ENCODE measurements at regions not wholly inside any gene's neighbourhood (a gene's known extent, or its start where the extent isn't known, plus 50 kb on each side); places are given as distances from the start of the nearest gene placed in this dataset.

- Histone ChIP-seq H3K79me2 (no peaks in the 10 kb centered on the region), H3K9me2 (replicated peaks; ENCODE audit: insufficient read depth) (no peaks in the 10 kb centered on the region), H4K20me1 (ENCODE audit: insufficient read depth, poor library complexity, severe bottlenecking) (no peaks in the 10 kb centered on the region), H3K27me3 (no peaks in the 10 kb centered on the region), H3K4me1 (ENCODE audit: insufficient read depth) (no peaks in the 10 kb centered on the region), H3K4me3 (no peak overlapping the region), H3K4me2 (no peak overlapping the region), H3K27ac (no peak overlapping the region), H2AFZ (no peak overlapping the region), H3K9me3 (ENCODE audit: low read depth) (no peaks in the 10 kb centered on the region), H3K36me3 (replicated peaks; ENCODE audit: insufficient read depth, low read depth) (no peaks in the 10 kb centered on the region)
- 83% methylated on average over 2 of the region's 2 CpGs for WGBS (ENCODE audit: low lambda C conversion rate, missing lambda C conversion rate)
- TF ChIP-seq EZH2 (IDR thresholded peaks at IDR 0.05; ENCODE audit: borderline replicate concordance) (no peak), EZH2phosphoT487 (IDR thresholded peaks at IDR 0.05; ENCODE audit: low read depth, severe bottlenecking, unreplicated experiment) (no peak), CTCF (IDR thresholded peaks at IDR 0.05; ENCODE audit: poor library complexity) (no peak)
- DNase-seq (ENCODE audit: low spot score) = no peak
Observed at GRCh38 chr13:64867856-64868255, 2362.3 kb downstream of the PCDH9 start.

GRCh38 chr13:64866331-64866730, 2363.8 kb downstream of the PCDH9 start:
- TF ChIP-seq EZH2 (IDR thresholded peaks at IDR 0.05; ENCODE audit: borderline replicate concordance) (no peak), EZH2phosphoT487 (IDR thresholded peaks at IDR 0.05; ENCODE audit: low read depth, severe bottlenecking, unreplicated experiment) (no peak), CTCF (IDR thresholded peaks at IDR 0.05; ENCODE audit: poor library complexity) (no peak)
- Histone ChIP-seq H3K36me3 (replicated peaks; ENCODE audit: insufficient read depth, low read depth) (no peaks in the 10 kb centered on the region), H3K9me3 (ENCODE audit: low read depth) (no peaks in the 10 kb centered on the region), H3K9me2 (replicated peaks; ENCODE audit: insufficient read depth) (no peaks in the 10 kb centered on the region), H3K27me3 (no peaks in the 10 kb centered on the region), H3K27ac (no peak overlapping the region), H4K20me1 (ENCODE audit: insufficient read depth, poor library complexity, severe bottlenecking) (no peaks in the 10 kb centered on the region), H3K4me1 (ENCODE audit: insufficient read depth) (no peaks in the 10 kb centered on the region), H3K79me2 (no peaks in the 10 kb centered on the region), H3K4me3 (no peak overlapping the region), H3K4me2 (no peak overlapping the region), H2AFZ (no peak overlapping the region)
- no peak for DNase-seq (ENCODE audit: low spot score)

- peak; percentile 13 for DNase-seq (ENCODE audit: low spot score)
- TF ChIP-seq CTCF (IDR thresholded peaks at IDR 0.05; ENCODE audit: poor library complexity) = no peak
- no peak for TF ChIP-seq EZH2phosphoT487 (IDR thresholded peaks at IDR 0.05; ENCODE audit: low read depth, severe bottlenecking, unreplicated experiment)
- TF ChIP-seq EZH2 (IDR thresholded peaks at IDR 0.05; ENCODE audit: borderline replicate concordance) = no peak
Observed at GRCh38 chr13:64855506-64855905, 2374.6 kb downstream of the PCDH9 start.

GRCh38 chr13:64850017-64850416, 2380.1 kb downstream of the PCDH9 start:
- no peak overlapping the region for H3K27ac ChIP-seq
- TF ChIP-seq EZH2phosphoT487 (IDR thresholded peaks at IDR 0.05; ENCODE audit: low read depth, severe bottlenecking, unreplicated experiment) = no peak
- no peak for TF ChIP-seq CTCF (IDR thresholded peaks at IDR 0.05; ENCODE audit: poor library complexity)
- TF ChIP-seq EZH2 (IDR thresholded peaks at IDR 0.05; ENCODE audit: borderline replicate concordance) = no peak
- no peak overlapping the region for H3K4me3 ChIP-seq

More at GRCh38 chr13:64855506-64855905, 2374.6 kb downstream of the PCDH9 start:
- no peaks in the 10 kb centered on the region for H3K36me3 ChIP-seq (replicated peaks; ENCODE audit: insufficient read depth, low read depth)
- no peaks in the 10 kb centered on the region for H3K9me2 ChIP-seq (replicated peaks; ENCODE audit: insufficient read depth)
- H3K4me3 ChIP-seq = no peak overlapping the region
- no peaks in the 10 kb centered on the region for H4K20me1 ChIP-seq (ENCODE audit: insufficient read depth, poor library complexity, severe bottlenecking)
- H3K4me2 ChIP-seq = no peak overlapping the region
- no peak overlapping the region for H3K27ac ChIP-seq
- no peak overlapping the region for H2AFZ ChIP-seq
- H3K27me3 ChIP-seq = no peaks in the 10 kb centered on the region
- no peaks in the 10 kb centered on the region for H3K9me3 ChIP-seq (ENCODE audit: low read depth)
- no peaks in the 10 kb centered on the region for H3K4me1 ChIP-seq (ENCODE audit: insufficient read depth)
- H3K79me2 ChIP-seq = no peaks in the 10 kb centered on the region

More at GRCh38 chr13:64850017-64850416, 2380.1 kb downstream of the PCDH9 start:
- Histone ChIP-seq H3K27me3 (no peaks in the 10 kb centered on the region), H2AFZ (no peak overlapping the region), H3K36me3 (replicated peaks; ENCODE audit: insufficient read depth, low read depth) (no peaks in the 10 kb centered on the region), H3K4me2 (no peak overlapping the region), H3K79me2 (no peaks in the 10 kb centered on the region), H3K4me1 (ENCODE audit: insufficient read depth) (peaks cover 7% of the 10 kb centered on the region), H3K9me2 (replicated peaks; ENCODE audit: insufficient read depth) (no peaks in the 10 kb centered on the region), H3K9me3 (ENCODE audit: low read depth) (no peaks in the 10 kb centered on the region), H4K20me1 (ENCODE audit: insufficient read depth, poor library complexity, severe bottlenecking) (no peaks in the 10 kb centered on the region)
- no peak for DNase-seq (ENCODE audit: low spot score)

All from hepatocyte (in vitro differentiated cells).